A549 (cell line): ENCODE measurements at regions not wholly inside any gene's neighbourhood (a gene's known extent, or its start where the extent isn't known, plus 50 kb on each side); places are given as distances from the start of the nearest gene placed in this dataset.

ENCODE experiments used
- ATAC-seq, 2 experiments: fragments of 200-7000 bp in 1 of 2; fragments of >200 bp in 1 of 2; cut with Nextera tagmentation in 1 of 2; cut with Tn5 transposase in 1 of 2; 3 replicates each; pipeline versions ENCODE4 v1.8.0 to v1.9.1; 2018 to 2020; ENCODE audit warnings: mild to moderate bottlenecking in 1 of 2, moderate library complexity in 1 of 2
- CTCF ChIA-PET: fragments of 300-600 bp; sonication (Branson Sonifier 250); formaldehyde crosslinking; extraction: SDS; loops from one replicate; lab custom pipeline; 2021; ENCODE audit warnings: antibody characterized with exemption, inconsistent platforms; lab: Yijun Ruan, JAX
- POLR2A ChIA-PET: fragments of 350-600 bp; formaldehyde crosslinking; extraction: SDS; loops from one replicate; lab custom pipeline; 2021; ENCODE audit warnings: antibody characterized with exemption, inconsistent platforms; lab: Yijun Ruan, JAX
- DNase-seq, 2 experiments: peaks; one replicate each; pipeline versions ENCODE4 v3.0.0 to v3.0.0-alpha.2; 2011 to 2016; ENCODE audit warnings: low read depth in 1 of 2, low spot score in 1 of 2
- FAIRE-seq: peaks from 2 replicates; lab custom pipeline; 2011; peaks lifted over from hg19 to GRCh38; lab: Jason Lieb, UNC
- H3K27ac ChIP-seq, 2 experiments: fragments of >200 bp; sonication (Bioruptor Twin); formaldehyde crosslinking; 3 replicates each; pipeline ENCODE4 v1.5.1; 2016 to 2017
- H3K4me1 ChIP-seq: fragments of >200 bp; sonication (Bioruptor Twin); formaldehyde crosslinking; 3 replicates; pipeline ENCODE4 v1.6.1; 2016
- H3K4me2 ChIP-seq: fragments of >200 bp; sonication (Bioruptor Twin); formaldehyde crosslinking; 3 replicates; pipeline ENCODE4 v1.6.1; 2016
- H3K4me3 ChIP-seq: fragments of >200 bp; sonication (Bioruptor Twin); formaldehyde crosslinking; 3 replicates; pipeline ENCODE4 v1.5.1; 2016
- H3K9me3 ChIP-seq: fragments of >200 bp; sonication (Bioruptor Twin); formaldehyde crosslinking; 3 replicates; pipeline ENCODE4 v1.6.1; 2016
- CBX8 ChIP-seq: fragments of 200-600 bp; sonication (generic); IDR thresholded peaks from 2 replicates; pipeline ENCODE4 v1.6.1; 2016
- CHD2 ChIP-seq: fragments of 150-350 bp; IDR thresholded peaks from 2 replicates; pipeline ENCODE4 v1.6.1; 2014; ENCODE audit warnings: low read length; ENCODE audit not compliant: partially characterized antibody
- CHD4 ChIP-seq: fragments of 200-600 bp; sonication (generic); IDR thresholded peaks from 2 replicates; pipeline ENCODE4 v1.6.1; 2016; ENCODE audit warnings: antibody characterized with exemption, mild to moderate bottlenecking, borderline replicate concordance
- EHF ChIP-seq: fragments of 250-450 bp; sonication (Bioruptor Pico); IDR thresholded peaks from 2 replicates; pipeline ENCODE4 v1.5.0; 2020; ENCODE audit warnings: mild to moderate bottlenecking
- EP300 ChIP-seq, 2 experiments: fragments of >200 bp; sonication (Bioruptor Twin); formaldehyde crosslinking; IDR thresholded peaks; 2 replicates in 1 of 2; 3 replicates in 1 of 2; pipeline ENCODE4 v1.6.1; 2016 to 2017
- FOSL2 ChIP-seq, 2 experiments: fragments of 450-650 bp in 1 of 2; fragments of >200 bp in 1 of 2; sonication (Bioruptor Twin) in 1 of 2; formaldehyde crosslinking; IDR thresholded peaks; 2 replicates each; pipeline versions ENCODE4 v1.5.0 to v1.6.1; 2016 to 2020; ENCODE audit warnings: mild to moderate bottlenecking in 1 of 2, moderate library complexity in 1 of 2
- HMGXB4 ChIP-seq: fragments of 250-450 bp; sonication (Bioruptor Pico); IDR thresholded peaks from 2 replicates; pipeline ENCODE4 v1.5.0; 2021; ENCODE audit warnings: mild to moderate bottlenecking, moderate library complexity, borderline replicate concordance
- HOXB5 ChIP-seq: fragments of 250-450 bp; sonication (Bioruptor Pico); IDR thresholded peaks from 2 replicates; pipeline ENCODE4 v1.5.0; 2020; ENCODE audit warnings: mild to moderate bottlenecking, moderate library complexity
- JUNB ChIP-seq: fragments of >200 bp; sonication (Bioruptor Twin); formaldehyde crosslinking; IDR thresholded peaks from 2 replicates; pipeline ENCODE4 v1.6.1; 2016
- KDM5A ChIP-seq: fragments of 200-600 bp; sonication (generic); IDR thresholded peaks from 2 replicates; pipeline ENCODE4 v1.6.1; 2016; ENCODE audit warnings: antibody characterized with exemption, mild to moderate bottlenecking
- MAFK ChIP-seq: fragments of 450-650 bp; IDR thresholded peaks from 2 replicates; pipeline ENCODE4 v1.6.1; 2014; ENCODE audit not compliant: partially characterized antibody
- MAZ ChIP-seq: fragments of 150-350 bp; IDR thresholded peaks from 2 replicates; pipeline ENCODE4 v1.6.1; 2014; ENCODE audit warnings: antibody characterized with exemption, low read depth, low read length, borderline replicate concordance
- MYC ChIP-seq: IDR thresholded peaks from 2 replicates; pipeline ENCODE4 v1.6.1; 2012; ENCODE audit warnings: mild to moderate bottlenecking, inconsistent platforms, low read length, improper control_type of control experiment, borderline replicate concordance
- NPAS2 ChIP-seq: fragments of 250-450 bp; sonication (Bioruptor Pico); IDR thresholded peaks from 2 replicates; pipeline ENCODE4 v1.8.0; 2022; ENCODE audit warnings: mild to moderate bottlenecking, moderate library complexity, borderline replicate concordance
- NR3C1 ChIP-seq: fragments of >200 bp; sonication (Bioruptor Twin); formaldehyde crosslinking; IDR thresholded peaks from 3 replicates; pipeline ENCODE4 v1.6.1; 2017
- RAD21 ChIP-seq, 2 experiments: fragments of >200 bp in 1 of 2; sonication (Bioruptor Twin) in 1 of 2; formaldehyde crosslinking in 1 of 2; IDR thresholded peaks in 1 of 2; conservative IDR thresholded peaks in 1 of 2; 2 replicates in 1 of 2; 3 replicates in 1 of 2; pipeline ENCODE4 v1.6.1; 2012 to 2018; ENCODE audit warnings: inconsistent platforms in 1 of 2
- RNF2 ChIP-seq: fragments of 200-600 bp; sonication (generic); IDR thresholded peaks from 2 replicates; pipeline ENCODE4 v1.6.1; 2016; ENCODE audit warnings: low read depth, mild to moderate bottlenecking, antibody characterized with exemption, moderate library complexity, borderline replicate concordance
- SMC3 ChIP-seq: fragments of >200 bp; sonication (Bioruptor Twin); formaldehyde crosslinking; IDR thresholded peaks from 3 replicates; pipeline ENCODE4 v1.6.1; 2018; ENCODE audit warnings: inconsistent platforms
- SREBF2 ChIP-seq: fragments of 450-650 bp; IDR thresholded peaks from 2 replicates; pipeline ENCODE4 v1.6.1; 2014; ENCODE audit warnings: mild to moderate bottlenecking, moderate library complexity
- TP53 ChIP-seq: fragments of 250-450 bp; sonication (Bioruptor Pico); IDR thresholded peaks from 2 replicates; pipeline ENCODE4 v1.5.0; 2021; ENCODE audit warnings: mild to moderate bottlenecking, moderate library complexity
- USF2 ChIP-seq: fragments of 450-650 bp; IDR thresholded peaks from 2 replicates; pipeline ENCODE4 v1.6.1; 2014; ENCODE audit warnings: antibody characterized with exemption
- WGBS: methylation state at CpG from one replicate; pipeline ENCODE4 v1.1.6; 2017; ENCODE audit errors: missing lambda C conversion rate; 5-methylcytosine and 5-hydroxymethylcytosine counted together

DNA sequence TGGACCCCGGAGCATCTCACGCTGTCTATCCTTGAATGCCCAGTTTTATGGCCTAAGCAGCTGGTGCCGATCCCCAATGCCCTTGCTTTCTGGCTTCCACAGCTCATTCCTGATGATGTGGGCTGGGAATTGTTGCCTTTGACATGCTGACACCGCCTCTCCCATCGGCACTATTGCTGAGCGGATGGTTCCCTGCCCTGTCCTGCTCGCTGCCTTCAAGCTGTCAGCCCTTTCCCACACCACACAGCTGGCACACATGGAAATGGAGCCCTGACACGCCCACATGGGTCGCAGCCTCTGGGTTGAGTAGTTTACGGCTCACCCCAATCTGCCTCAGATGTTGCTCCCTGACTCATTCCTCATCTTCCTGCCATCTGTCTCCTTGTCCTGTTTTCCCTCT lies 110.2 kb upstream of the SESN3 start (continued):
- TF ChIP-seq HMGXB4 (CRISPR knock-in tag) (no peak), KDM5A (no peak)

DNA sequence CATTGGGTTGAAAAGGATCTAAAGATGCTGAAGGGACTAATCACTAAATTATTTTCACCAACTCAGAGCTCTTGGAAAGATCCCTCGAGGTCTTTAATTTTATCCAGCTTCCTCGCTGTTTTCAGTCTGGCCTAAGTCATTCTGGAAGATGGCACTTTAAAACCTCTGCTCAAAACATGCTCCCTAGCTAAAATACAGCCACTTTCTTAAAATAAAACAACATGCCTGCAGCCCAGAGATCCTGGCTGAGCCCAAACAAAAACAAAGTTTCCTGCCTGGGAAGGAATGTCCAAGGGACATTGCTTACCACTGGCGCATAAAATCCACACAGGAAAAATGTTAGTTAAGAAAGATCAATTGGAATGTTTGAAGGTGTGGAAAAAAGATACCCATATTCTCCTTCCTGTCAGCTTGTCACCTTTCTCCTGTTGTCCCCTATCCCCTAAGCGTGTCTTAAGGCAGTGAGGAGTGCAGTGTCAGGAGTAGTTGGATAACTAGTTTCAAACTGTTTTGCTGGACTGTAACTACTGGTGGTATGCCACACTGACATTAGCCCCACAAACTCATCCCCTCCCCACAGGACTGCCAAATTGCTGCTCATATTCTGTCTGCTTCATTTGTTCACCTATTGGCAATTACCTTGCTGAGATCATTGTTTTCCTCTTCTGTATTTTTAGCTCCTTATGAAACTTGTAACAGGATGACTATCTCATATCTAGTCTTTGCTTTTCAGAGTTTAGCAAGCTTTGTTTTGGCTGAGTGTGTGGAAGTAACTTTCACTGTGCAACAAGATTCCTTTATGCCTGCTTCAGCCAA lies 108.3 kb upstream of the SESN3 start:
- no peak overlapping the region for H3K4me2 ChIP-seq
- DNase-seq, result no peak
- no peak overlapping the region for H3K4me3 ChIP-seq
- 81% methylated on average over 4 of the region's 4 CpGs for WGBS
- POLR2A ChIA-PET, result no interaction called here
- no peaks in the 10 kb centered on the region for H3K9me3 ChIP-seq
- H3K4me1 ChIP-seq, result no peaks in the 10 kb centered on the region
- no peak for TF ChIP-seq NR3C1
- no peak for TF ChIP-seq EP300 (IDR thresholded peaks at IDR 0.05)
- TF ChIP-seq TP53 (CRISPR knock-in tag), result no peak
- TF ChIP-seq MAZ, result no peak
- TF ChIP-seq SREBF2, result no peak
- TF ChIP-seq, all 56 proteins: peak for 0
- CTCF ChIA-PET, result no interaction called here
- H3K27ac ChIP-seq, result no peak overlapping the region
- no peak for ATAC-seq
- no peak for FAIRE-seq

GRCh38 chr11:95338430-95338991 lies 107.5 kb upstream of the SESN3 start:
- TF ChIP-seq HOXB5 (no peak), MAFK (peak; percentile 72)
- ATAC-seq (no peak), DNase-seq (no peak), FAIRE-seq (no peak)
- Histone ChIP-seq H3K4me1 (no peaks in the 10 kb centered on the region), H3K27ac (no peak overlapping the region), H3K4me3 (no peak overlapping the region), H3K4me2 (no peak overlapping the region), H3K9me3 (no peaks in the 10 kb centered on the region)
- CTCF ChIA-PET, result no interaction called here
- 53% methylated on average over 3 of the region's 4 CpGs for WGBS
- POLR2A ChIA-PET, result no interaction called here

DNA sequence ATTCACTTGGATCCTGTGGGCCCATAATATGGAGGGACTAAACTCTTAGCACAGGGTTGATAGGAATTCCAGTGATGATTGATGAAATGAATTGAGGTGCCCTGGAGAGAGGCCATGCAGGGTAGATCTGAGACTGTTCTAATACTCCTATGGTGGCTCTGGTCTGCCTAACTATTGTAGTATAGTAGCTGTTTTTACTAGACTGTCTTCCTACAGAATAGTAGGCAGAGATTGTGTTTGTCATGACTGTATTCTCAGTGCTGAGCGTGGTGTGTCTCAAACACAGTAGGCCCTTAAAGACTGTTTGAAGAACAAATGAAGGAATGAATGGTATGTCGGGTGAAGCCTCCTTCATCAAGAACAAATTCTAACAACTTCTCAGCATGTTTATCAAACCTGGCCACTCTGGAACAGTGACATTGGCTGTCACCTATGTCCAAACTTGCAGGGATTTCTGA lies 107.0 kb upstream of the SESN3 start:
- DNase-seq (no peak), FAIRE-seq (no peak), ATAC-seq (no peak)
- no peaks in the 10 kb centered on the region for H3K4me1 ChIP-seq
- CTCF ChIA-PET, result interaction anchor here (0.6 to 0.8 kb wide), 2 partner anchors 12 to 66 kb away, joined by 3 to 4 read pairs; no protein-coding TSS in a partner anchor
- H3K4me3 ChIP-seq, result no peak overlapping the region
- TF ChIP-seq NPAS2 (CRISPR knock-in tag) (no peak), JUNB (no peak), SMC3 (no peak), CHD2 (no peak), MAZ (no peak)
- POLR2A ChIA-PET, result no interaction called here
- WGBS, result 86% methylated on average over 2 of the region's 2 CpGs
- no peak overlapping the region for H3K27ac ChIP-seq
- no peak overlapping the region for H3K4me2 ChIP-seq
- no peaks in the 10 kb centered on the region for H3K9me3 ChIP-seq

GRCh38 chr11:95337175-95337957 lies 106.4 kb upstream of the SESN3 start:
- ChIA-PET POLR2A (no interaction called here), CTCF (interaction anchor here (0.6 to 0.8 kb wide), 2 partner anchors 13 to 65 kb away, joined by 3 to 4 read pairs; no protein-coding TSS in a partner anchor)
- 77% methylated on average over 12 of the region's 14 CpGs for WGBS
- no peak overlapping the region for H3K4me2 ChIP-seq
- no peak for ATAC-seq
- FAIRE-seq, result no peak
- H3K27ac ChIP-seq, result no peak overlapping the region
- DNase-seq, result no peak
- no peak overlapping the region for H3K4me3 ChIP-seq
- no peaks in the 10 kb centered on the region for H3K4me1 ChIP-seq
- H3K9me3 ChIP-seq, result no peaks in the 10 kb centered on the region
- TF ChIP-seq CHD4 (no peak), MYC (no peak), EHF (CRISPR knock-in tag) (no peak), RNF2 (no peak), CBX8 (no peak), HMGXB4 (CRISPR knock-in tag) (no peak), USF2 (no peak), RAD21 (conservative IDR thresholded peaks at IDR 0.05 in 1 of 2, IDR thresholded peaks at IDR 0.05 in 1 of 2) (no peak), JUNB (no peak), FOSL2 (IDR thresholded peaks at IDR 0.05) (no peak), FOSL2 (CRISPR knock-in tag; IDR thresholded peaks at IDR 0.05) (no peak)
